Stimulated activated CD8-positive, alpha-beta memory T cell treated with anti-CD3 and anti-CD28 coated beads, Interleukin-7, amount 100 ng/mL, for 4 hours (primary cell): ENCODE measurements at regions not wholly inside any gene's neighbourhood (a gene's known extent, or its start where the extent isn't known, plus 50 kb on each side); places are given as distances from the start of the nearest gene placed in this dataset.

Experiments
- DNase-seq, 2 donors: peaks; one replicate each; pipeline ENCODE4 v3.0.0-alpha.2; 2020; ENCODE audit warnings: low read depth in 2 of 2

DNA sequence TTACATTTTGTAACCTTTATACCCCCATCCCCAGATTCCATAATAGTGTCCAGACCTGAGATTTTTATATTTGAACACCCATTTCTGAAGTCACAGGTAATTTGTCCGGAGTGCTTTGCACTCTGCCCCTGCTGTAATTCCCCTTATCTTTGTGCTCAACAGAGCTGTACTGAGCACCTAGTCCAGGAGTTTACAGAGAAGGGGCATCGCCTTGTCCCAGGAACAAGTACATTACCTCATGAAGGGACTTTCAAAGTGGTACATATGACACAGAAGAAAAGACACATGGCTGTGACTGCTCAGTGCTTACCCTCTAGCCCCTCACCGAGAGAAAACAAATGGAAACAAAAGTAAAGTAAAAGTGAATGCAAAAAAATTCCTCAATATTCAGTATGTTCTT lies 373.5 kb downstream of the SOX11 start:
- DNase-seq = no peak

DNA sequence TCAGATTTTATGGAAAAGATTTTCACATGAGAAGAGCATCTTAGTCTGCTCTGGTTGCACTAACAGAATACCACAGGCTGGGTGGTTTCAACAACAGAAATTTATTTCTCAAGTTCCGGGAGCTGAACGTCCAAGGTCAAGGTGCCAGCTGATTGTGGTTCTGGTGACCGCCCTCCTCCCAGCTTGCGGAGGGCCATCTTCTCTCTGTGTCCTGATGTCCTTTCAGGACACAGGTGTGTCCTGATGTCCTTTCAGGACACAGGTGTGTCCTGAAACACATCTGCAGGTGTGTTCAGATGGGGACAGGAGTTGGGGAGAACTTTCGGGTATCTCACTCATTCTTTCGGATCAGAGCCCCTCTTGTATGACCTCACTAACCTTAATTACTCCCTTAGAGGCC lies 374.9 kb downstream of the SOX11 start:
- no peak for DNase-seq

DNA sequence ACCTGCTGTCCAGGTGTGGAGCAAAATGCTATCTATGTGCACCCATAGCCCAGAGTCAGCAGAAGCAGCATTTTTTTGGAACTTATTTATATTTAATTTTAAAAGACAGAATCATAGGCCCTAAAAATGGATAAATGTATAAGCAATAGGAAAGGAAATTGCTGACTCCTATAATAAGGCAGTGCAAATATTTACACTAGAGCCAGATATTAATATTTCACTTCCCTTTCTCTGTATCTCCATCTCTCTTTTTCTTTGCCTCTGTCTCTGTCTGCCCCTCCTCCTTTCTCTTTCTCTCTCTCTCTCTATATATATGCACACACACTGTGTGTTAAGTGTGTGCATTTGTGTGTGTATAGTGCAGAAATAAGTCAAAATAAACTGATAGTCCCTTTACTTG lies 375.6 kb downstream of the SOX11 start:
- DNase-seq = no peak

DNA sequence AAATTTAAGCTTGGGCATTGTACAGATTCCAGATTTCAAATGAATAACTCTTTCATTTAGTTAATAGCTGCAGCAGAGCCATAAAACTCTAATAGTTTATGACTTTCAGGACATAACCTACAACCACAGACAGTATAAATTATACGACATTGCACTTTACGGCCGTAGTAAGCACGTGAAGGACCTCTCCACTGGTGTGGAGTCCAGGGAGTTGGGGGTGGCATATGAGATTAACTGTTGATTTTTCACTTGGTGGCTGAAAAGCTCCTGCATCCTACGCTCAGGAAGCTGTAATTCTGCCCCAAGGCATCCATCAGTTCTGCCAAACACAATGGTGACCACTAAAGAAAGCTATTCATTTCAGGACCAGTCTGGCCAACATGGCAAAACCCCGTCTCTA lies 376.2 kb downstream of the SOX11 start:
- no peak for DNase-seq

DNA sequence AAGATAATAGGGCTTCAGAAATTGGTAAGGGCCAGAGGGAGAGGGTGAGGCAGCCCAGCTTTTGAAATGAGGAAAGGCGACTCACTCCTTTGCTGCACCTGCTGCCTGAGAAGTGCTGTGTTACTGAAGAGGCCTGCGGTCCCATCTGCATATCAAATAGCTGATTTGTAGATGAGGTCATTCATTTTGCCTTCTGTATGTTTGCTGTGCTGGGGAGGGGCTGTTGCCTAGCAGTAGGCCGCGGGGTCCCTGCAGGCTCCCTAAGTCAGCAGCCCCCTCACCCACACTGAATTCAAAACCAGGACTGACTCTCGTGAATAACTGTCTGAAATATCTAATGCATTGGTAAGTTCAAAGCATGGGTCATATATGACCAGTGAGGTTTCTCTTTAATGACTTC lies 377.2 kb downstream of the SOX11 start:
- DNase-seq = no peak

DNA sequence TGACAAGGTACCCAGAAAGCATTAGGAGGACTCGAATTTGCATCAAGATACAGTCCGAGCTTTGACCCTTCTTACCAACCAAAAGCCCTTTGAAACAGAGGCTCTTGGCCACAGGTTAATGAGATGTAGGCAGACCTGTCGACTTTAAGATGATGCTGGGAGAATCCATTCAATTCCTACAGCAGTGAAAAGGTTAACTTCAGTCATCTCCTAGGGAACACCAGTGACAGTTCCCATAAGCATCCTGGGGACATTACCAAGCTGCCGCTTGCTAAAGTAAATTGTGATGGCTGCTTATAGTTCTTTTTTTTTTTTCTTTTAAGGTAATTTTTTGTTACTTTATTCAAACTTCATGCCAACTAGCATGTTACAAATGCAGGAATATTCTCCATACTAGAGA lies 379.3 kb downstream of the SOX11 start:
- no peak for DNase-seq

DNA sequence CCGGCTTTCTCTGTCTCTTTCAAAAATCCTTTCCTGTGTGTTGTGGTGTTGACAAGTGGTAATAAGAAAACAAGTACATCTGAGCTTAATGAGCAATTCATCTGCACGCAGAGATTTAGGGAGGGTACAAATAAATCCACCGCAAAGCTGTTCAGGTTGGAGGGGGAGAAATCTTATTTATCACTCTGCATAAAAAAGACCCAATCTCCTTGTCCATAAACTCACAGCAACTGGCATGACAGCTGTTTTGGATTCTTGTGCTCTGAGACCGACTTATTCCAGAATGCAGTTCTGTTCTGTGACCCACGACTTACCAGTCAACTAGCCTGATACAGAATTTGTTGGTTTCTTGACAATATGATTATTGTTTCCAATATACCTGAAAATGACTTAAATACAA lies 380.1 kb downstream of the SOX11 start:
- no peak for DNase-seq

DNA sequence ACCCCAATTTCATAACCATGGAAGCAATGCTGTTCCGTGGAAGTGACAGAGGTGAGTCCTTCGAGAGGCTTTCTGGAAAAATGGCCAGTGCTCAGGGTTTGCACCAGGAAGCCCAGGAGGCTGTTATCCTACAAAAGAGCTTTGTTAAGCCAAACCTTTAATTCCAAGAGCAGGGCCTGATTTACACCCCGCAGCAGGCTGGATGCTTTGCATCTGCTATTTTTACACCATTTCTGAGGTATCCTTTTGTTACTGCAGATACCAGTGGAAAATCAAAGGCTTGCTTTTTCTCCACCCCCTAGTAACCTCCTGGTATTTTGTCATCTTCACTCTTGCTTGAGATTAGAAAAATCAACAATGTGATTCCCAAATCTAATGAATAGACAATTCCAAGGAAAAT lies 380.6 kb downstream of the SOX11 start:
- DNase-seq = no peak

DNA sequence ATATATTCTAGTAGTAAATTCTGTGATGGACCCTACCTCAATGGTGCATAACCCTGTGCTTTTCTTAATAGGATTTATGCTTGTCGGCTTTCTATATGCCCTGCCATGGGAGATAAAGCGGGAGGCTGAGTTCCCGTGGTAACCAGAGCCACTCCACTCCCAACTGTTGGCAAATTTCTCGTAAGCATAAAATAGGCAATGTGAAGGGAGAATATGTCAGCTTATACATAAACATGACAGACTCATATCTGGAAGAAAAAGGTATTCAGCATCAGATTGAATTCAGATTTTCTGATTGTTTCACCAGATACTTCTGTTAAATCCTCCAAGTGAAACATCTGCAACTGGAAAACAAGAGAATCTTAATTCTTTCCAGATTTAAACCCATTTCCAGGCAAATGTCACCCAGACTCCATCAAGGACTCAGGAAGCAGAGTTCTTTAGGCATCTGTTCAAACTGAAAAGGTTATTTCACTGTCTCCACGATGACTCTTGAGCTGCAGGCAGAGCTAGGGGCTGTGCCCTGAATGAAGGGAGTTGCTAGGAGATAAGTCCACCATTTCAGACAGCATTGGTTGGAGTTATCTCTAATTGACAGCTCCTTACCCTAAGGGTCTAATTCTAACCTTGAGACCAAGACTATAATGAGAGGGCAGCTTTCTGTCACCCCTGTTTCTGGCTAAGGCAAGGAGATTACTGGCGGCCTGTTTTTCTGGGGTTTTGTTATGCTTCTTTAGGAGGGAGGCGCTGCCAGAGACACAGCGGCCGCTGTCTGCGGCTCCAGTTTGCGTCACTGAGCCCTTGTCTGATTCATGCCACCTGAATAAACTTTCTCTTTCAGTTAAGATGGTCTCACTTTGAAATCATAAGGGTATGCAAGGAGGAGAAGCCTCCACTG lies 381.3 kb downstream of the SOX11 start:
- no peak for DNase-seq

DNA sequence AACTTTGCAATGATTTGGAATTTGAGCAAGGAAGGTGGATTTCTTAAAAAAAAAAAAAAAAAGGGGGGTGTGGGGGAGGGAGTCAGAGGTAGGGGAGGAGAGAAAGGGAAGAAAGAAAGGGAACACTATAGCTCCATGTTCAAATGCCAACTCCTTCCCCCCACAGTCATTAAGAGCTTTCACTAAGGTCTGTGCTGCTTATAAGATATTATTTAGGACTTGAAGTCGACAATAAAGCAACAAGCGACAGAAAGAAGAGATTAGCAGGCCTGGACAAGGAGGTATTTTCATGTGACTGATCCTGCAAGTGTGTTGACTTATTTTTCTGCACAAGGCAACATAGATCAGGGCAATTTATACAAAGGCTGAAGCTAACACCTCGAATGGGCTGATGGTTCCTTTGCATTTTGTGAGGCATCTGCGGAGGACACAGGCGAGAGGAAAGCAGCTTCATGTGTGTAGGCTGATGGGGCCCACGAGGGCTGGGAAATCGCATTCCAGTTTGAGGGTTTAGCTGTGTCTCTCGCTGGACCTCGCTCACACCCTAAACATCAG lies 382.0 kb downstream of the SOX11 start:
- DNase-seq = no peak

DNA sequence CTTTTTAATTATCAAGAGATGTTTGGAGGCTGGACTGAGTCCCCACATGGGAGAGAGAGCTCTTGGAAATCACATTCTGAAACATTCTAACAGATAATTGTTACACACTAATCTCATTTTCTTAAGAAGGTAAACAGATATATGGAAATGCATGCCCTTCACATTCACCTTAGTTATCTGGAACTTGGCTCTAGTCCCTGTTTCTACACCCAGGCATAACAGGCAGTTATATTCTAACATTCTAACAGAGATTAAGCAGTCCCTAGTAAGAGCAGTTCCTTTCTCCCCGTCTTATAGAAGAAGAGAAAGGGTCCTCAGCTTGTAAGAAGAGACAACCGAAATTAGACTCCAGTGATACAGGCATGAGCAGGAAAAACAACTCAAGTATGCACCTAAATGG lies 385.4 kb downstream of the SOX11 start:
- DNase-seq = no peak

DNA sequence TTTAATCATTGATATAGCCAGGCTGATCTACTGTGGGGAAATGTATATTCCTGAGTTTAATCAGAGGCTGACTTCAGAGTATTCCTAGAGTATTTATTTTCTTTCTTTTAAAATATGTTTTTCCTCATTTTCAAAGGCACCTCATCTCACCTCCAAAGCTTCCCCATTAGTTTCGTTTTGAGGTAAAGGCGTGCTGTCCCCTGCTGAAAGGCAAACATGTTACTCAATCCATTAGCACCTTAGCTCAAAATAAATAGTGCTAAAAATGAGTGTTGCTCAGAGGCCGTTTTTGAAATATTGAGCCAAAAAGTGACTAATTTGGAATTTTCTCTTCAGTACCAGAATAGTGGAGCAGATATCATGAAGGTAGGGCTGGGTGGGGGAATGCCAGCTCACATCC lies 386.2 kb downstream of the SOX11 start:
- DNase-seq = no peak

DNA sequence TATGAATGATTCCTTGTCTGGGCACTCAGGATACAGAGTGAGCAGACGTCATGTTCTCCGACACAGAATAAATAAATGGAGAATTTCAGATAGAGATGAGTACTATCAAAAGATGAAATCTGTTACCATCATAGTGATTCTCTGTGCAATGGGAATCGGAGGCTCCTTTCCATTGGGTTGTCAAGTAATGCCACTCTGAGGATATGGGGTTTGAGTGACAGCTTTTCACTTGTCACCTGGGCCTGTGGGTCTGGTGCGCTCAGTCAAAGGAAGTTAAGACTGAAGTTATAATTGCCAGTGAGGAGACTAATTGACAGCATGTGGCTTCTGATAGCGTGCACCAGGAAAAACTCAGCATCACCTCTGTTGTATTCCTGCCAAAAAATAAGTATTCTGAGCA lies 387.2 kb downstream of the SOX11 start:
- no peak for DNase-seq

DNA sequence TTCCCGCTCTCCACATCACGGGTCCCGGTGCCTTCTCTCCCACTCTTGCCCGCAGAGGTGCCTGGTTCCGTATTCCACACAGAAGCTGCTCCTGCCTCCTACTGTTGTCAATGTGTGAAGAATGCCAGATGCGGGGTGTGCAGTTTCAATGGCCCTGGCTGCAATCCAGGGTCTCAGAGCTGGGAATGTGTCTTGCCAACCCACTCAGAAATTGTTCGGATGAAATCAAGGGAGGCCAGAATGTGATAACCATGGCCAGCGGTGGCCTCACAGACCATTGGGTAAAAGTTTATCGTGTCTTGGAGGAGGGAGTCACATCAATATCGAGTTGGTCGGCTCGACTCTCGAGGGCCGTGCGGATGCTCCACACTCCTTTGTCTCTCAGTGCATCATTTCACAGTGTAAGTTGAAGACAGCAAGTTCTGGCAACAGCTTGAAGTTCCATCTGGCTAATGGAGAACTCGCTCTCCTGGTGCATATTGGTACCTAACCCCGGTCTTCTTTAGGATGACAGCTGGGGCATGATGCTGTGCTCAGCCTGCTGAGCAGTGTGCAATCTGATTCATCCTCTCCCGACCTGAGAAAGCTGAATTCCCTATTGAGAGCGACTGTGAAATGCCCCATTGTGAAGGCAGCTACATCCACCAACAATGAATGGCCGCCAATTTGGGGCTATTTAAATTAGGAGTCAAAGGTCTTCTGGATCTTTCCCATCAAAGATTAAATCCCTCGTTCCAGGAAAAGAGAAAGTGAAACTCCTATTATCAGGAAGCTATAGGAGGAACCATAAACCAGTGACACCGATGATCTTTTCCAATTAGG lies 389.0 kb downstream of the SOX11 start:
- DNase-seq = no peak

DNA sequence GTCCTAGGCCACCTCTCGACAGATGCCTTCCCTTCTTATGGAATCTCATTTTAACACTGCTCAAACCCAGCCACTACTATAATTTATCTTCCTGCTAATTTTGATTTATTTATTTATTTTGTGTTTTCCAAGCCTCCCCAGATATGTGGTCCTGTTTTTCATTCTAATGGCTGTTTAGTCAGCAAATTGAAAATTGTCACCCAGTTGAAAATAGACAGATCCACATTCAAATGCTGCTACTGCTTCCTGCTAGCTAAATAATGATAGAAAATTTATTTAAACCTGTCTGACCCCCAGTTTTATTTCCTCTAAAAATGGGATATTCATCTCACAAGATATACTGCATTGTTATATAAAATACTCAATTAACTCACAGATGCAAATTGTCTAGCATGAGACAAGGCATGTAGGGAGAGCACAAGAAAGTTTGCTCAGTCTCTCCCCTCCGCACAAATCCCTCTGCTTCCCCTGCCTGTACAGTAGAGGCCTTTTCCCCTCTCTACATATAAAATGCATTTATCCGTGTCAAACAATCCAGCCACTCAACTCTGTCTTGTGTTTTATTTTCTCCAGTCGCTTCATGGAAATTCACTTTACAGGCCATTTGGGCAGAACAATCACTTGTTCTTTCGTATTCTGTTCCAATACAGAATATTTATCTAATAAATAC lies 389.9 kb downstream of the SOX11 start:
- no peak for DNase-seq

DNA sequence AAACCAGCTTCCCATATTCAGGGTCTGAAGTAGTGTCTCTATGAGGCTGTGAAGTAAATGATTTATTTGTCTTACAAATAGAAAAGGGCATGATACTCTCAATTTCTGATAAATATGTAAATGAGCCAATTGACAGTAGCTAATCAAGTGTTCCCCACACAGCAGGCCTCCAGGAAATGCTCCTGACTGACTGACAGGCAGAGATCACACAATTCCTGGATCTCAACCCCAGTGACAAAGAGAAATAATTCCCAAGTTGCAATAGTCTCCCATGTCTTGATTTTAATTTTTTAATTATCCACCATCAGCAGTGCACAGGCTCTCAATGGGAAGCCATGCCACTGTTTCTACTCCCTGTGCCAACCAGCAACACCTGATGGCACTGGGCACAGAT lies 390.4 kb downstream of the SOX11 start:
- no peak for DNase-seq

DNA sequence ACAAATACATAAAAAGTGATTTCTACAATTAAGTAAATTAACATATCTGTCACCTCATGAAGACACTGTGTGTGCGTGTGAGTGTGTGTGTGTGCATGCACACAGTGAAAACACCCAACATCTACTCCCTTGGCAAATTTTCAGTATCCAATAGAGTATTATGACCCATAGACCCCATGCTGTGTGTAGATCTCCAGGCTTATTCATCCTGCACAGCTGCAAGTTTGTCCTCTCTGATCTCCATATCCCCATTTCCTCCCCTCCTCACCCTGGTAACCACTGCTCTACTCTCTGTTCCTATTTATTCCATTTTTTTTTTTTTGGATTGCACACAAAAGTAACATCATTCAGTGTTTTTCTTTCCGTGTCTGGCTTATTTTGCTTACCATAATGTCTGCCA lies 391.0 kb downstream of the SOX11 start:
- no peak for DNase-seq

DNA sequence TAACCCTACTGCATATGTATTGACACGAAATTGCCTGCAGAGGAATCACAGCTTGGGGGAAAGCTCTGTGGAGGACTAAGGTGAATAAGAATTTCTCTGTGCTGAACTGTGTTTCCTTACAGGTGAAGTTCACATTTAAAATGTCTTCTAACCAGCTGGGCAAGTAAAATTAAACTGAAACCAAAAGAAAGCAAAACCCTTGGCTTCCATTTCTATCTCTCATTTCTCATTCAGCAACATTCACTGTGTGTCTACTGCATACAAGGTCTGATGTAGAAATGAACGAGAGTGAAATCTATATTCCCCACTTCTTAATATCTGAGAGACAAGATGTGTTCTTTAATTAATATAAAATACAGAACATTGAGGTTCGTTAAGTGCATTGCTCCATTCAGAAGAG lies 397.3 kb downstream of the SOX11 start:
- no peak for DNase-seq

DNA sequence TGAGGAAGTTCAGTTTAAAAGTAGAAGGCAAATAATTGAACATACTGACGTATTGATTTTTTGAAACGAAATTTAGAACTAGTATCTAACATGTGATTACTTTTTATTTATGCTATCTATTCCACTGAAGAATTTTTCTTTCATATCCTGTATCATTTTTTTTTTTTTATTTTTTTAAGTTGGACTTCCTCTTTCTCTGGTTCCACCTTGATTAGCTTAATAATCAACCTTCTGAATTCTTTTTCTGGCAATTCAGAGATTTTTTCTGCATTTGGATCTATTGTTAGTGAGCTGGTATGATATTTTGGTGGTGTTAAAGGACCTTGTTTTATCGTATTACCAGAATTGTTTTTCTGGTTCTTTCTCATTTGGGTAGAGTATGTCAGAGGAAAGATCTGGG lies 411.2 kb downstream of the SOX11 start:
- no peak for DNase-seq

DNA sequence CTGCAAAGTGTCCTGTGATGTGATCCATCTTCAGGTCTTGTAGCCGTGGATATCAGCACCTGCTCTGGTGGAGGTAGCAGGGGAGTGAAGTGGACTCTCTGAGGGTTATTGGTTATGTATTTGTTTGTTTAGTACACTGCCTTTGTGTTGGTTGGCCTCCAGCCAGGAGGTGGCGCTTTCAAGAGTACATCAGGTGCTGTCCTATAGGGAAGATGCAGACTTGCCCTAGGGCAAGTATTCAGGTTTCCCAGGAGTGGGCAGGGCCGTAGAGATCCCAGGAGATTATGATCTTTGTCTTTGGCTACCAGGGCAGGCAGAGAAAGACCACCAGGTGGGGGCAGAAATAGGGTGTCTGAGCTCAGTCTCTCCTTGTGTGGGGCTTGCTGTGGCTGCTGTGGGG lies 411.8 kb downstream of the SOX11 start:
- DNase-seq = no peak

DNA sequence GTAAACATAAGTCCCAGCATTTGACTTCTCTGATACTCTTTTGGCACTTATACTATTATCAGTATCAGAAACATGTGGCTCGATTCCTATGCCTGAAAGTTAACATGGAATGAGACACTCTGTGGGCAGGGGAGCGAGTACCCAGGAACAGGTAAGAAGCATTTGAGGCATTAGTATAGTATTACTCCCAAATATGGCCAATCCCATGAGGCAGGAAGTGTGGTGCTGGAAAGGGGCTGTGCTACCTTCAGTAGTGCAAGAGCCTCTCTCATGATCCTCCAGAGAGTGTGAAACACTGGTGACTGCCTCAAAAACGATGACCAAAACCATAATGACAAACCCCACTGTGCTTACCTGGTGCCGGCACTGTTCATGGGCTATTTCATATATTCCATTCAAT lies 415.1 kb downstream of the SOX11 start:
- DNase-seq = no peak

DNA sequence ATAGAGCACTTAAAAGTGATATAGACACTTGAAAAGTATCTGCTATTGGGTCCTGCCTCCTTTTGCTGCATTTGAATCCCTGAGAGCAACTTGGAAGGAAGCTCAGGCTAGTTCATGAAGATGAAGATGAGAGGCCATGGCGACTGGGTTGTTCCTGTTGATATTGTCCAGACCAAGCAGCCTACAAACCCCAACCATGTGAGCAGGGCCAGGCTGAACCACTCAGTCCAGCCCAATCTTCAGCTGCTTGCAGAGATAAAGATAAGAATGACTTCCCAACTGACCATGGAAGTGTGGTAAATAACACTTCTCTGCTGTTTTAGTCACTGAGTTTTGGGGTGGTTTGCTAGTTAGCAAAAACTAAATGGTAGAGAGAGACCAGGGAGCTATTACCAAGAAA lies 417.6 kb downstream of the SOX11 start:
- DNase-seq = no peak
